Right lobe of liver (tissue), 4 donors: ENCODE measurements at regions not wholly inside any gene's neighbourhood (a gene's known extent, or its start where the extent isn't known, plus 50 kb on each side); places are given as distances from the start of the nearest gene placed in this dataset.

Source experiments
- CTCF ChIP-seq, 4 donors: fragments of 200-600 bp in 3 of 4; fragments of 450-650 bp in 1 of 4; IDR thresholded peaks; one replicate each; pipeline versions ENCODE4 v1.5.1 to v1.8.0; 2016 to 2022; ENCODE audit warnings: antibody characterized with exemption in 4 of 4, mild to moderate bottlenecking in 2 of 4
- POLR2A ChIP-seq: fragments of 450-650 bp; IDR thresholded peaks from one replicate; pipeline ENCODE4 v1.6.1; 2017; ENCODE audit warnings: antibody characterized with exemption, mild to moderate bottlenecking
- donor health status: DM: no; HTN: no; CAD: no.
- donor health status: DM: no; HTN: no; CAD: no.
- donor health status: DM: no; HTN: yes; CAD: no.

GRCh38 chr11:56819916-56820315 lies 71.4 kb upstream of the OR9G4 start:
- TF ChIP-seq CTCF (IDR thresholded peaks at IDR 0.05) (no peak), POLR2A (no peak)
